K562 (cell line): ENCODE measurements at regions not wholly inside any gene's neighbourhood (a gene's known extent, or its start where the extent isn't known, plus 50 kb on each side); places are given as distances from the start of the nearest gene placed in this dataset.

Experiments
- ASH1L ChIP-seq: fragments of 450-650 bp; IDR thresholded peaks from 2 replicates; pipeline ENCODE4 v1.6.1; 2018; ENCODE audit warnings: borderline replicate concordance, mild to moderate bottlenecking, low read depth; ENCODE audit not compliant: partially characterized antibody
- CBX5 ChIP-seq: IDR thresholded peaks from 2 replicates; pipeline ENCODE4 v1.6.1; 2014; ENCODE audit warnings: low read depth, borderline replicate concordance
- HNRNPUL1 ChIP-seq: fragments of 200-400 bp; formaldehyde crosslinking; IDR thresholded peaks from 2 replicates; pipeline ENCODE4 v1.6.1; 2017; ENCODE audit warnings: low read length
- KLF1 ChIP-seq: fragments of 450-650 bp; IDR thresholded peaks from 2 replicates; pipeline ENCODE4 v1.6.1; 2016; ENCODE audit warnings: missing genetic modification characterization, missing compliant biosample characterization
- L3MBTL2 ChIP-seq: fragments of 450-650 bp; IDR thresholded peaks from 2 replicates; pipeline ENCODE4 v1.6.1; 2016; ENCODE audit warnings: mild to moderate bottlenecking, moderate library complexity
- MTA1 ChIP-seq: fragments of 450-650 bp; IDR thresholded peaks from 2 replicates; pipeline ENCODE4 v1.6.1; 2017; ENCODE audit warnings: borderline replicate concordance
- SIN3B ChIP-seq: fragments of 450-650 bp; IDR thresholded peaks from 2 replicates; pipeline ENCODE4 v1.6.1; 2017; ENCODE audit warnings: low read depth, mild to moderate bottlenecking, moderate library complexity
- SMARCE1 ChIP-seq: fragments of 450-650 bp; IDR thresholded peaks from 2 replicates; pipeline ENCODE4 v1.7.1; 2016; ENCODE audit warnings: mild to moderate bottlenecking
- TCF7 ChIP-seq: sonication (generic); IDR thresholded peaks from 2 replicates; pipeline ENCODE4 v1.6.1; 2016; ENCODE audit warnings: antibody characterized with exemption, borderline replicate concordance
- TRIM24 ChIP-seq, 2 experiments: fragments of 450-650 bp; IDR thresholded peaks; 2 replicates each; pipeline ENCODE4 v1.6.1; 2016
- ZNF24 ChIP-seq: fragments of 450-650 bp; IDR thresholded peaks from 2 replicates; pipeline ENCODE4 v1.6.1; 2016
- ZNF354B ChIP-seq: fragments of 250-450 bp; sonication (Bioruptor Pico); IDR thresholded peaks from 2 replicates; pipeline ENCODE4 v1.4.0; 2020
- ZNF408 ChIP-seq: fragments of 250-450 bp; sonication (Bioruptor Pico); IDR thresholded peaks from 2 replicates; pipeline ENCODE4 v1.4.0; 2020; ENCODE audit warnings: low read depth, mild to moderate bottlenecking, moderate library complexity
- ZNF436 ChIP-seq: fragments of 250-450, 450-650 bp; sonication (Bioruptor Pico); formaldehyde crosslinking; IDR thresholded peaks from 2 replicates; pipeline ENCODE4 v1.7.0; 2020; ENCODE audit warnings: mild to moderate bottlenecking
- ZNF584 ChIP-seq: fragments of 200-800 bp; sonication (Bioruptor generic); IDR thresholded peaks from 2 replicates; pipeline ENCODE4 v1.6.1; 2016; ENCODE audit warnings: low read depth, mild to moderate bottlenecking, missing genetic modification characterization, missing compliant biosample characterization
- ZNF589 ChIP-seq: fragments of 200-800 bp; sonication (Bioruptor generic); IDR thresholded peaks from 2 replicates; pipeline ENCODE4 v1.6.1; 2016; ENCODE audit warnings: low read depth, missing genetic modification characterization, missing compliant biosample characterization
- ZNF717 ChIP-seq: fragments of 250-450 bp; sonication (Bioruptor Pico); IDR thresholded peaks from 2 replicates; pipeline ENCODE4 v1.5.0; 2021
- ZSCAN29 ChIP-seq: fragments of 450-650 bp; IDR thresholded peaks from 2 replicates; pipeline ENCODE4 v1.6.1; 2017
- TF ChIP-seq, protein P1 (sequence below): fragments of 250-450 bp; sonication (Bioruptor Pico); IDR thresholded peaks from 2 replicates; pipeline ENCODE4 v1.4.0; 2020; ENCODE audit warnings: mild to moderate bottlenecking, moderate library complexity, borderline replicate concordance
- TF ChIP-seq, protein P2 (sequence below): fragments of 150-350 bp; conservative IDR thresholded peaks from 2 replicates; pipeline ENCODE4 v1.6.1; 2014; ENCODE audit warnings: low read length
- TF ChIP-seq, protein P3 (sequence below): fragments of 200-800 bp; sonication (Bioruptor generic); IDR thresholded peaks from 2 replicates; pipeline ENCODE4 v1.6.1; 2017; ENCODE audit warnings: missing genetic modification characterization, missing compliant biosample characterization

DNA sequence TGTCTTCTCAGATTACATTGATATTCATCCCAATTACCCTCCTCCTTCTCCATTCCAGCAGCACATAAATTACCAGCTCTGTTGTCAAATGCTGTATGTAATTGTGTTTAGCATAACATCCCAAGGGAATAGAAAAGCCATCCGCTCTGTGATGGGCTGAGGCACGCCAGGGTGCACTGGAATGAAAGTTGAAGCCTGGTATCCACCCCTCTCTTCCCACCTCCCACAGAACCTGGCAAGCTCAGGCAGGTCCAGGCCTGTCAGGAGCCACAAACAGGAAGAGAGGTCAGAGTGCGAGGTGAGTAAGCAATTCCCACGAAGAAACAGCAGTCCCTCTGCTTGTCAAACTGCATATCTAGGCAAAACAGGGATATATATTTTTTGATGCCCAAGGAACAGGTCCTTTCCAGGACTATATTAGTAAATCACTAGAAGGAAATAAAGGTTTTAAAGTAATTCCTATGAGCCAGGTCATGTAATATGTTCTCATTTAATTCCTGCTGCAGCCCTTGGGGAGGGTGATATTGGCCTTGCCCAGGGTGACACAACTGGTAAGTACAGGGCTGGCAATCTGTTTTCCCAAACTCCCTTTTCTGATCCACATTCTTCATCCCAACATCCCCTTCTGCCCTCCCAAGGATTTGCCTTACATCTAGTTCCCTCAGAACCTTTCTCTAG lies 155.6 kb upstream of the GHITM start (continued):
- no peak for TF ChIP-seq ZNF717 (CRISPR knock-in tag)
- no peak for TF ChIP-seq HNRNPUL1
- TF ChIP-seq ZNF589 (CRISPR knock-in tag): 0 out of 2 replicates have a peak, but pooled peaks have one; percentile 36
- no peak for TF ChIP-seq ZNF436 (CRISPR knock-in tag)
- no peak for TF ChIP-seq ASH1L
- no peak for TF ChIP-seq SMARCE1
- TF ChIP-seq KLF1 (tag): no peak
- TF ChIP-seq ZNF24: no peak
- peak; percentile 64; the same call in 1 of the 2 replicates for TF ChIP-seq ZNF584 (CRISPR knock-in tag)
- 0 out of 4 replicates have a peak, but pooled peaks of 1 of the 2 experiments have one; percentile 37 for TF ChIP-seq TRIM24 (IDR thresholded peaks at IDR 0.05)
- TF ChIP-seq, protein P1, sequence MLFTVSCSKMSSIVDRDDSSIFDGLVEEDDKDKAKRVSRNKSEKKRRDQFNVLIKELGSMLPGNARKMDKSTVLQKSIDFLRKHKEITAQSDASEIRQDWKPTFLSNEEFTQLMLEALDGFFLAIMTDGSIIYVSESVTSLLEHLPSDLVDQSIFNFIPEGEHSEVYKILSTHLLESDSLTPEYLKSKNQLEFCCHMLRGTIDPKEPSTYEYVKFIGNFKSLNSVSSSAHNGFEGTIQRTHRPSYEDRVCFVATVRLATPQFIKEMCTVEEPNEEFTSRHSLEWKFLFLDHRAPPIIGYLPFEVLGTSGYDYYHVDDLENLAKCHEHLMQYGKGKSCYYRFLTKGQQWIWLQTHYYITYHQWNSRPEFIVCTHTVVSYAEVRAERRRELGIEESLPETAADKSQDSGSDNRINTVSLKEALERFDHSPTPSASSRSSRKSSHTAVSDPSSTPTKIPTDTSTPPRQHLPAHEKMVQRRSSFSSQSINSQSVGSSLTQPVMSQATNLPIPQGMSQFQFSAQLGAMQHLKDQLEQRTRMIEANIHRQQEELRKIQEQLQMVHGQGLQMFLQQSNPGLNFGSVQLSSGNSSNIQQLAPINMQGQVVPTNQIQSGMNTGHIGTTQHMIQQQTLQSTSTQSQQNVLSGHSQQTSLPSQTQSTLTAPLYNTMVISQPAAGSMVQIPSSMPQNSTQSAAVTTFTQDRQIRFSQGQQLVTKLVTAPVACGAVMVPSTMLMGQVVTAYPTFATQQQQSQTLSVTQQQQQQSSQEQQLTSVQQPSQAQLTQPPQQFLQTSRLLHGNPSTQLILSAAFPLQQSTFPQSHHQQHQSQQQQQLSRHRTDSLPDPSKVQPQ (CRISPR knock-in tag): no peak
- TF ChIP-seq SIN3B: no peak
- no peak for TF ChIP-seq TCF7
- no peak for TF ChIP-seq L3MBTL2
- TF ChIP-seq ZSCAN29: no peak
- TF ChIP-seq, protein P2, sequence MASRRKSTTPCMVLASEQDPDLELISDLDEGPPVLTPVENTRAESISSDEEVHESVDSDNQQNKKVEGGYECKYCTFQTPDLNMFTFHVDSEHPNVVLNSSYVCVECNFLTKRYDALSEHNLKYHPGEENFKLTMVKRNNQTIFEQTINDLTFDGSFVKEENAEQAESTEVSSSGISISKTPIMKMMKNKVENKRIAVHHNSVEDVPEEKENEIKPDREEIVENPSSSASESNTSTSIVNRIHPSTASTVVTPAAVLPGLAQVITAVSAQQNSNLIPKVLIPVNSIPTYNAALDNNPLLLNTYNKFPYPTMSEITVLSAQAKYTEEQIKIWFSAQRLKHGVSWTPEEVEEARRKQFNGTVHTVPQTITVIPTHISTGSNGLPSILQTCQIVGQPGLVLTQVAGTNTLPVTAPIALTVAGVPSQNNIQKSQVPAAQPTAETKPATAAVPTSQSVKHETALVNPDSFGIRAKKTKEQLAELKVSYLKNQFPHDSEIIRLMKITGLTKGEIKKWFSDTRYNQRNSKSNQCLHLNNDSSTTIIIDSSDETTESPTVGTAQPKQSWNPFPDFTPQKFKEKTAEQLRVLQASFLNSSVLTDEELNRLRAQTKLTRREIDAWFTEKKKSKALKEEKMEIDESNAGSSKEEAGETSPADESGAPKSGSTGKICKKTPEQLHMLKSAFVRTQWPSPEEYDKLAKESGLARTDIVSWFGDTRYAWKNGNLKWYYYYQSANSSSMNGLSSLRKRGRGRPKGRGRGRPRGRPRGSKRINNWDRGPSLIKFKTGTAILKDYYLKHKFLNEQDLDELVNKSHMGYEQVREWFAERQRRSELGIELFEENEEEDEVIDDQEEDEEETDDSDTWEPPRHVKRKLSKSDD: no peak
- no peak for TF ChIP-seq MTA1
- TF ChIP-seq ZNF354B (CRISPR knock-in tag): no peak
- TF ChIP-seq ZNF408 (CRISPR knock-in tag): no peak
- TF ChIP-seq CBX5: no peak
- TF ChIP-seq, protein P3, sequence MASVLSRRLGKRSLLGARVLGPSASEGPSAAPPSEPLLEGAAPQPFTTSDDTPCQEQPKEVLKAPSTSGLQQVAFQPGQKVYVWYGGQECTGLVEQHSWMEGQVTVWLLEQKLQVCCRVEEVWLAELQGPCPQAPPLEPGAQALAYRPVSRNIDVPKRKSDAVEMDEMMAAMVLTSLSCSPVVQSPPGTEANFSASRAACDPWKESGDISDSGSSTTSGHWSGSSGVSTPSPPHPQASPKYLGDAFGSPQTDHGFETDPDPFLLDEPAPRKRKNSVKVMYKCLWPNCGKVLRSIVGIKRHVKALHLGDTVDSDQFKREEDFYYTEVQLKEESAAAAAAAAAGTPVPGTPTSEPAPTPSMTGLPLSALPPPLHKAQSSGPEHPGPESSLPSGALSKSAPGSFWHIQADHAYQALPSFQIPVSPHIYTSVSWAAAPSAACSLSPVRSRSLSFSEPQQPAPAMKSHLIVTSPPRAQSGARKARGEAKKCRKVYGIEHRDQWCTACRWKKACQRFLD (CRISPR knock-in tag): peak; percentile 53
